ENCODE measurements at regions not wholly inside any gene's neighbourhood (a gene's known extent, or its start where the extent isn't known, plus 50 kb on each side); places are given as distances from the start of the nearest gene placed in this dataset.

DNA sequence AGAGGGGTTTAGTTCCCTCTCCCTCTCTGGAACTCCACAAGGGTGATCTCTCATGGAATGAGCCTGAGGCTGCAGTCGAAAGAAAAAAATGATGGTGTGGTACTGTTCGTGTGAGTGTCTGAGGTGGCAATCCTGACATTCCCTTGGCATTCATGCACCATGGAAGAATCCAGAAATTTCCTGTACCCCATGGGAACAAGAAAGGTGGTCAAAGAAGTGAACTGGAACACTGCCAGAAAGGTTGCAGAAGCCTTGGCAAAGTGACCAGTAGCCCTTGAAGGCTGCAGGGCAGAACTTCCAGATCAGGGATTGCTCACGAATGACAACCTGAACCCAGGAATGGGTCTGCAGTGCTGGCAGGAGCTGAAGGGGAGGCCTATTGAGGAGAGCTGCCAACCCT, 394.7 kb downstream of the CD83 start:
- H3K4me3 Mint-ChIP-seq (ENCODE audit: unreplicated experiment) = no peak overlapping the region
- H3K9me3 Mint-ChIP-seq (ENCODE audit: unreplicated experiment) = peaks cover 3% of the 10 kb centered on the region
- peaks cover 5% of the 10 kb centered on the region for H3K36me3 Mint-ChIP-seq (ENCODE audit: unreplicated experiment)
- no peaks in the 10 kb centered on the region for H3K27me3 Mint-ChIP-seq (ENCODE audit: unreplicated experiment)
- H3K27ac Mint-ChIP-seq (ENCODE audit: unreplicated experiment) = no peak overlapping the region
- DNase-seq = no peak
- TF ChIP-seq, protein P1, sequence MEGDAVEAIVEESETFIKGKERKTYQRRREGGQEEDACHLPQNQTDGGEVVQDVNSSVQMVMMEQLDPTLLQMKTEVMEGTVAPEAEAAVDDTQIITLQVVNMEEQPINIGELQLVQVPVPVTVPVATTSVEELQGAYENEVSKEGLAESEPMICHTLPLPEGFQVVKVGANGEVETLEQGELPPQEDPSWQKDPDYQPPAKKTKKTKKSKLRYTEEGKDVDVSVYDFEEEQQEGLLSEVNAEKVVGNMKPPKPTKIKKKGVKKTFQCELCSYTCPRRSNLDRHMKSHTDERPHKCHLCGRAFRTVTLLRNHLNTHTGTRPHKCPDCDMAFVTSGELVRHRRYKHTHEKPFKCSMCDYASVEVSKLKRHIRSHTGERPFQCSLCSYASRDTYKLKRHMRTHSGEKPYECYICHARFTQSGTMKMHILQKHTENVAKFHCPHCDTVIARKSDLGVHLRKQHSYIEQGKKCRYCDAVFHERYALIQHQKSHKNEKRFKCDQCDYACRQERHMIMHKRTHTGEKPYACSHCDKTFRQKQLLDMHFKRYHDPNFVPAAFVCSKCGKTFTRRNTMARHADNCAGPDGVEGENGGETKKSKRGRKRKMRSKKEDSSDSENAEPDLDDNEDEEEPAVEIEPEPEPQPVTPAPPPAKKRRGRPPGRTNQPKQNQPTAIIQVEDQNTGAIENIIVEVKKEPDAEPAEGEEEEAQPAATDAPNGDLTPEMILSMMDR (IDR thresholded peaks at IDR 0.05; ENCODE audit: partially characterized antibody, unreplicated experiment) = no peak
- no peaks in the 10 kb centered on the region for H3K4me1 Mint-ChIP-seq (ENCODE audit: low read depth, unreplicated experiment)

DNA sequence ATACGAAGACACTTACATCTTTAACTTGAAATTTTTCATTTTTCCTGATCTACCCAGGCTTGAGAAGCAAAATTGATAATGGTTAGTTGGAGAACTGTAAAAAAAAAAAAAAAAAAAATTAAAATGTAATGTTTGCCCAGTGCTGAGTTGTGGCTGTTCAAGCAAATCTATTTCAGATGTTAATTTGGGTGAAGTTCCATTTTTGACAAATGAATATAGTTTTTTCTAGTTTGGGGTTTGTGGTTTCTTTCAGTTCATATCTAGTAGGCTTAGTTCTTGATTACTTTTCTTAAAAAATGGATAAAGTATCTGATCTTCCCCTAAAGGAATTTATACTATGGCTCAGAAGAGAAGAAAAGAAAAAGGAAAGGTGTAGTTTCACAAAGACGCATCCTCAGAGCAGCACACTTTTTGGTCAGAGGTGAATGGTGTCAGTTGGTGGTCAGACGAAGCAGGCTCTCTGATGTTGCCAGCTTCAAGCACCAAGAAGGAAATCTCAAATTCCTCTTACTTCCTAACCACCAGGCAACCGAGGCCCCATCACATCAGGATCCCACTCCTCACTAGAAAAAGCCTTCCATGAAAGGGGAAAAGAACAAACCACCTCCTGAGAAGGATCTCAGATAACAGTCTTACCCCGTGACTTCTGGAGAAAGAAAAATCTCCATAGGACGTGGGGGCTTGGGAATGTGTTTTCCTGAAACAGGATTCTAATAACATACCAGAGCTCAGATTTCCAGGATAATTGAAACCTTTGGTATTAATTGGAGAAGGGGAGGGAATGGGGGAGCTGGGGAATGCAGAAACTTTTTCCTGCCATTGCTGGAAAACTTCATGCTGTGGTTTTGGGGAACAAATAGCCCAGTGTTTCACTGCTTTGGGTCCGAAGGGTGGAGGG, 396.2 kb downstream of the CD83 start:
- Mint-ChIP-seq H3K4me3 (ENCODE audit: unreplicated experiment) (no peak overlapping the region), H3K27ac (ENCODE audit: unreplicated experiment) (no peak overlapping the region), H3K9me3 (ENCODE audit: unreplicated experiment) (peaks cover 3% of the 10 kb centered on the region), H3K27me3 (ENCODE audit: unreplicated experiment) (no peaks in the 10 kb centered on the region), H3K36me3 (ENCODE audit: unreplicated experiment) (peaks cover 5% of the 10 kb centered on the region), H3K4me1 (ENCODE audit: low read depth, unreplicated experiment) (peaks cover 10% of the 10 kb centered on the region)
- no peak for DNase-seq
- TF ChIP-seq, protein P1 (IDR thresholded peaks at IDR 0.05; ENCODE audit: partially characterized antibody, unreplicated experiment) = no peak

GRCh38 chr6:14516956-14517355, 399.4 kb downstream of the CD83 start:
- no peak for DNase-seq
- no peaks in the 10 kb centered on the region for H3K36me3 Mint-ChIP-seq (ENCODE audit: unreplicated experiment)
- no peak overlapping the region for H3K4me3 Mint-ChIP-seq (ENCODE audit: unreplicated experiment)
- TF ChIP-seq, protein P1 (IDR thresholded peaks at IDR 0.05; ENCODE audit: partially characterized antibody, unreplicated experiment) = no peak
- H3K27me3 Mint-ChIP-seq (ENCODE audit: unreplicated experiment) = peaks cover 3% of the 10 kb centered on the region
- no peaks in the 10 kb centered on the region for H3K9me3 Mint-ChIP-seq (ENCODE audit: unreplicated experiment)
- H3K27ac Mint-ChIP-seq (ENCODE audit: unreplicated experiment) = no peak overlapping the region
- H3K4me1 Mint-ChIP-seq (ENCODE audit: low read depth, unreplicated experiment) = peaks cover 15% of the 10 kb centered on the region

DNA sequence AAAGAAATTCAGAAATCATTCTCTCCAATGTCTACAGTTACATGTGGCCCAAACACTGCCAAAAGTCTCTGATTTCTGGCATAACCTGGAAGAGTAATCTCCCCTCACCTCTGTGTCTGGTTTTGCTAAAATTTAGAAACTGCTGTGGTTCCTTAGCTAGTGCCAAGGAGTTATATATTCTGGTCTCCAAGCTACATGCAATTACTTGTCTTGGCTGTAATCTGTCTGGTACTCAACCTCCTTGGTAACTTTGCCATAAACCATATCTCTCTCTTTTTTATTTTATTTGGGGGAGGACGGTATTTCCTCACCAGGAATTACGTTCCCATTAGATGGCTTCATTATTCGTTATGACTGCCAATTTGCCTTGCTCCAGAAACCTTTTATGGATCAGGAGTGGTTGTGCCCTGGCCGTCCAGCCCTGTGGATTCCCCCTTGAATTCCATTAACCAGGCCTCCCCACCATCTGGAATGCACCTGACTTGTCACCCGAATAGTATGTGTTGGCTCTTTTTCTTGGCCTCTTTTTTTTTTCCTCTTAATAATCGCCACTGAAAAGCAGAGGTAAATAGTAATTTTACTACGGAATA, 400.0 kb downstream of the CD83 start:
- Mint-ChIP-seq H3K36me3 (ENCODE audit: unreplicated experiment) (no peaks in the 10 kb centered on the region), H3K27me3 (ENCODE audit: unreplicated experiment) (peaks cover 5% of the 10 kb centered on the region)
- TF ChIP-seq, protein P1 (IDR thresholded peaks at IDR 0.05; ENCODE audit: partially characterized antibody, unreplicated experiment) = no peak

More for the DNA sequence above, 400.0 kb downstream of the CD83 start:
- peaks cover 19% of the 10 kb centered on the region for H3K4me1 Mint-ChIP-seq (ENCODE audit: low read depth, unreplicated experiment)
- H3K27ac Mint-ChIP-seq (ENCODE audit: unreplicated experiment) = no peak overlapping the region
- H3K4me3 Mint-ChIP-seq (ENCODE audit: unreplicated experiment) = no peak overlapping the region
- no peak for DNase-seq
- peaks cover 1% of the 10 kb centered on the region for H3K9me3 Mint-ChIP-seq (ENCODE audit: unreplicated experiment)

All from glutamatergic neuron (in vitro differentiated cells).